Esophagus muscularis mucosa (tissue), 4 donors: ENCODE measurements at regions not wholly inside any gene's neighbourhood (a gene's known extent, or its start where the extent isn't known, plus 50 kb on each side); places are given as distances from the start of the nearest gene placed in this dataset.

ENCODE experiments used
- DNase-seq: peaks from one replicate; pipeline ENCODE4 v3.0.0-alpha.2; 2017; ENCODE audit errors: extremely low spot score
- H3K27ac ChIP-seq, 4 donors: fragments of 200-600 bp; sonication (generic); replicated peaks in 1 of 4; 1 replicate in 3 of 4; 2 replicates in 1 of 4; pipeline ENCODE4 v1.5.1; 2016 to 2019; ENCODE audit warnings: mild to moderate bottlenecking in 1 of 4
- H3K27me3 ChIP-seq, 4 donors: fragments of 200-600 bp; sonication (generic); one replicate each; pipeline versions ENCODE4 v1.5.1 to v1.6.0; 2016 to 2019
- H3K36me3 ChIP-seq, 4 donors: fragments of 200-600 bp; sonication (generic); one replicate each; pipeline ENCODE4 v1.5.1; 2016 to 2019
- H3K4me1 ChIP-seq, 4 donors: fragments of 200-600 bp; sonication (generic); one replicate each; pipeline ENCODE4 v1.5.1; 2016 to 2019
- H3K4me3 ChIP-seq, 4 donors: fragments of 200-600 bp; sonication (generic); 1 replicate in 2 of 4; 2 replicates in 2 of 4; pipeline ENCODE4 v1.5.1; 2016 to 2019; ENCODE audit warnings: mild to moderate bottlenecking in 4 of 4, moderate library complexity in 1 of 4
- H3K9me3 ChIP-seq, 4 donors: fragments of 200-600 bp; sonication (generic); 1 replicate in 3 of 4; 2 replicates in 1 of 4; pipeline ENCODE4 v1.5.1; 2016 to 2019
- EP300 ChIP-seq: sonication (generic); formaldehyde crosslinking; IDR thresholded peaks from one replicate; pipeline ENCODE4 v1.6.1; 2017; ENCODE audit warnings: antibody characterized with exemption
- POLR2A ChIP-seq: fragments of 450-650 bp; IDR thresholded peaks from one replicate; pipeline ENCODE4 v1.6.1; 2017; ENCODE audit warnings: antibody characterized with exemption, moderate library complexity, mild to moderate bottlenecking, low read depth
- POLR2AphosphoS5 ChIP-seq, 2 donors: sonication (generic); formaldehyde crosslinking; IDR thresholded peaks; one replicate each; pipeline ENCODE4 v1.6.1; 2017; ENCODE audit warnings: antibody characterized with exemption in 2 of 2
- WGBS: methylation state at CpG from one replicate; pipeline ENCODE4 v1.1.5; 2018; 5-methylcytosine and 5-hydroxymethylcytosine counted together
- intact Hi-C: fragments of 100-400 bp; cut with DNase I; formaldehyde crosslinking; loops from one replicate; pipeline ENCODE4 v1.15.1; 2023
- TF ChIP-seq, protein P1 (sequence below), 3 experiments: fragments of 200-600 bp in 2 of 3; fragments of 450-650 bp in 1 of 3; sonication (generic) in 2 of 3; IDR thresholded peaks; one replicate each; pipeline ENCODE4 v1.5.1; 2017 to 2019; ENCODE audit warnings: antibody characterized with exemption in 3 of 3, mild to moderate bottlenecking in 2 of 3, moderate library complexity in 1 of 3

DNA sequence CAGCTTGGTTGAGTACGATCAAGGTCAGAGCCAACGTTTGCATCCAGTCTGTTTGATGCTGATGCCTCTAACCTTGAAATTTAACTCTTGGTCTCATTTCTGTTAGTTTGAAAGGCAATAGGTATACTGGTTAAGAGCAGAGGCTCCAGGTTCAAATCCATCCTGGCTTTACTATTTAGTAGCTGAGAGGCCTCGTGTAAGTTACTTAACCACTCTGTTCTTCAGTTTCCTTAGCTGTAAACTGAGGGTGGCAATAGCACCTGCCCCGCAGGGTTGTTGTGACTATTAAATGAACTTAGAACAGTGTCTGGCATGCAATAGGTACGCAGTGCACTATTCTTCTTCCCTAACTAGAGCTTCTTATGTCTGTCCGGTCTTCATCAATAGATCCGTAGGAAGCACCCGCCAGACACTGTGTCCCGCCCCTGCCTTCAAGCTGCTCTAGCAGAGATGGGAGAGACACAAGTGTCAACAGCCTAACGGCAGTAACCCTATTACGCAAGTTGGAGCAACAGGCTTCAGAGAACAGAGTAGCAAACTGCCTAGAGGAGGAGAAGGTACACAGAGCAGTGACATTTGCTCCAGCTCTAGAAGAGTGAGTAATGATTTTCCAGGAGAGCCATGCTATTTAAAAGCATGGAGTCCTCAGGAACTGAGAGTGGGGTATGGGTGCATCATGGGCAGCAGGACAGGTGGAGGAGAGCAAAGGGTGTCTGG, 62.7 kb upstream of the ST3GAL5 start:
- Histone ChIP-seq H3K4me1 (peaks cover 0 to 15% (median 12%) of the 10 kb centered on the region in 4 donors), H3K4me3 (no peak overlapping the region), H3K36me3 (no peaks in the 10 kb centered on the region), H3K27ac (no peak overlapping the region), H3K9me3 (peaks cover 0 to 7% (median 2%) of the 10 kb centered on the region in 4 donors), H3K27me3 (no peaks in the 10 kb centered on the region)
- intact Hi-C loops = no loop called here
- WGBS = 94% methylated on average over 11 of the region's 11 CpGs
- TF ChIP-seq POLR2AphosphoS5 (IDR thresholded peaks at IDR 0.05) = no peak
- TF ChIP-seq POLR2A = no peak
- no peak for TF ChIP-seq EP300
- TF ChIP-seq, protein P1, sequence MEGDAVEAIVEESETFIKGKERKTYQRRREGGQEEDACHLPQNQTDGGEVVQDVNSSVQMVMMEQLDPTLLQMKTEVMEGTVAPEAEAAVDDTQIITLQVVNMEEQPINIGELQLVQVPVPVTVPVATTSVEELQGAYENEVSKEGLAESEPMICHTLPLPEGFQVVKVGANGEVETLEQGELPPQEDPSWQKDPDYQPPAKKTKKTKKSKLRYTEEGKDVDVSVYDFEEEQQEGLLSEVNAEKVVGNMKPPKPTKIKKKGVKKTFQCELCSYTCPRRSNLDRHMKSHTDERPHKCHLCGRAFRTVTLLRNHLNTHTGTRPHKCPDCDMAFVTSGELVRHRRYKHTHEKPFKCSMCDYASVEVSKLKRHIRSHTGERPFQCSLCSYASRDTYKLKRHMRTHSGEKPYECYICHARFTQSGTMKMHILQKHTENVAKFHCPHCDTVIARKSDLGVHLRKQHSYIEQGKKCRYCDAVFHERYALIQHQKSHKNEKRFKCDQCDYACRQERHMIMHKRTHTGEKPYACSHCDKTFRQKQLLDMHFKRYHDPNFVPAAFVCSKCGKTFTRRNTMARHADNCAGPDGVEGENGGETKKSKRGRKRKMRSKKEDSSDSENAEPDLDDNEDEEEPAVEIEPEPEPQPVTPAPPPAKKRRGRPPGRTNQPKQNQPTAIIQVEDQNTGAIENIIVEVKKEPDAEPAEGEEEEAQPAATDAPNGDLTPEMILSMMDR (IDR thresholded peaks at IDR 0.05) = no peak
- peak; percentile 37 for DNase-seq

DNA sequence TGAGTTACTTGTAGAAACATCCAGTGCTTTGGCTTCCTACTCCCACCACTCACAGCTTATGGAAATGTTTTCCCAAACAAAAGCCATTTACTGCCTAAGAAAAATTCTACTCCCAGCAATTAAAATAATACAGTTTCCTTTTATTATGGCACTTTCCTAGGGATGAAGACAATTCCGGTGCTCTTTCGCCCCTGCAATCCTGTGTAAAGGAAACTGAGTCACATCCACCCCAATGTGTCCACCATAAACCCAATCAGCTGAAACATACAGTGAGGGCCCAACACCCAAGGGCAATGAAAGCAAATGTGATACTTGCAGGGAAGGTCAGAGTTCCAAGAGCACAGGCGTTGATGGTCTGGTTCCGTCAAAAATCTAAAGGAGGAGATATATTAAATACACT, 62.0 kb upstream of the ST3GAL5 start:
- Histone ChIP-seq H3K27me3 (no peaks in the 10 kb centered on the region), H3K4me3 (no peak overlapping the region), H3K9me3 (peaks cover 0 to 7% (median 2%) of the 10 kb centered on the region in 4 donors), H3K36me3 (no peaks in the 10 kb centered on the region), H3K27ac (no peak overlapping the region), H3K4me1 (peaks cover 0 to 15% (median 12%) of the 10 kb centered on the region in 4 donors)
- 94% methylated on average over 4 of the region's 4 CpGs for WGBS
- peak; percentile 26 for DNase-seq
- TF ChIP-seq POLR2A = no peak
- TF ChIP-seq POLR2AphosphoS5 (IDR thresholded peaks at IDR 0.05) = no peak
- TF ChIP-seq, protein P1 (IDR thresholded peaks at IDR 0.05) = no peak
- TF ChIP-seq EP300 = no peak
- intact Hi-C loops = no loop called here

DNA sequence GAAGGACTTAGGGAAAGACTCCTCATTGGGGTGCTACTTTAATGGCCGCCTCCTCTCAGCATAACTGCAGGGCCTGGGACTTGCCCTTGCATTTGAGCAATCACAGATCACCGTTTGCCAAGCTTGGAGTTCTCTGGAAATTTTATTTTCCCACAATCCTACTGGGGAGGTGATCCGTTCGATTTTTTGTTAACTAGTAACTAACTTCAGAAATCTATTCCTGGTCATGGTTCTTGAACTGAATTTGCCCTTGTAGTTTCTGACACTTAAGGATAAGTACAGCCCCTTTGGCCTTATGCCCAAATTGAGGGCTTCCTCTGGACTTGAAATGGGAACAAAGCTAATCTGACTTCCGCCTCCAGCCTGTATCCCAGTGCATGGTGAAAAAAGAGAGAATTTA, 60.5 kb upstream of the ST3GAL5 start:
- no peak overlapping the region for H3K4me3 ChIP-seq
- no peaks in the 10 kb centered on the region for H3K36me3 ChIP-seq
- no peaks in the 10 kb centered on the region for H3K27me3 ChIP-seq
- H3K9me3 ChIP-seq = peaks cover 0 to 7% (median 2%) of the 10 kb centered on the region in 4 donors
- intact Hi-C loops = no loop called here
- peak; percentile 72 for DNase-seq
- TF ChIP-seq EP300 (no peak), POLR2AphosphoS5 (IDR thresholded peaks at IDR 0.05) (no peak), POLR2A (no peak)
- TF ChIP-seq, protein P1 (IDR thresholded peaks at IDR 0.05) = no peak
- 83% methylated on average over 5 of the region's 5 CpGs for WGBS
- no peak overlapping the region for H3K27ac ChIP-seq
- H3K4me1 ChIP-seq = peaks cover 0 to 12% (median 7%) of the 10 kb centered on the region in 4 donors

DNA sequence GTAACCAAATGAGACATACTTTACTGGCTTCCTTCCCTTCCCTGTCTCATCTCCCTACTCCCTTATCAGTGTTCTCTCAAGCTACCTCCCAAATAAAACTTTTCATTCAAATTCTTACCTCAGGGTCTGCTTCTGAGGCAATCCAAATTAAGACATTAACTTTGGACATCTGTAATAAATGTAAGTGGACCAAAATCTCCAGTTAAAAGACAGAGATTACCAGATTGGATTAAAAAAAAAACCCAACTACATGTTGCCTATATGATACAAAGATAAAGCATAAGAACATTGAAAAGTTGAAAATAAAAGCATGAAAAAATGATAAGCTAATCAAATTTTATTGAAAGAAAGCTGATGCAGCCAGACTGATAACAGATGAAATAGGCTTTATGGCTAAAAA, 58.8 kb upstream of the ST3GAL5 start:
- Histone ChIP-seq H3K4me3 (no peak overlapping the region), H3K9me3 (peaks cover 0 to 7% (median 2%) of the 10 kb centered on the region in 4 donors), H3K4me1 (peaks cover 0 to 3% (median 0%) of the 10 kb centered on the region in 4 donors), H3K27me3 (no peaks in the 10 kb centered on the region), H3K27ac (no peak overlapping the region), H3K36me3 (no peaks in the 10 kb centered on the region)
- DNase-seq = no peak
- intact Hi-C loops = no loop called here
- TF ChIP-seq EP300 = no peak
- TF ChIP-seq POLR2AphosphoS5 (IDR thresholded peaks at IDR 0.05) = no peak
- no peak for TF ChIP-seq POLR2A
- TF ChIP-seq, protein P1 (IDR thresholded peaks at IDR 0.05) = no peak

DNA sequence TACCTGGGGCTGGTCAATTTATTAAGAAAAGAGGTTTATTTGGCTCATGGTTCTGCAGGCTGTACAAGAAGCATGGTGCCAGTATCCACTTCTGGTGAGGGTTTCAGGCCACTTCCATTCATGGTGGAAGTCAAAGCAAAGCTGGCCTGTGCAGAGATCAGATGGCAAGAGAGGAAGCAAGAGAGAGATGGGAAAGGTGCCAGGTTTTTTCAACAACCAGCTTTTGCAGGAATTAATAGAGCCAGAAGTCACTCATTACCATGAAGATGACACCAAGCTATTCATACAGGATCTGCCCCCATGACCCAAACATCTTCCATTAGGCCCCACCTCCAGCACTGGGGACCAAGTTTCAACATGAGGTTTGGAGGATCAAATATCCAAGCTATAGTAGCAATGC, 56.8 kb upstream of the ST3GAL5 start:
- Histone ChIP-seq H3K4me1 (peaks cover 0 to 3% (median 0%) of the 10 kb centered on the region in 4 donors), H3K27ac (no peak overlapping the region), H3K9me3 (peaks cover 0 to 7% (median 2%) of the 10 kb centered on the region in 4 donors), H3K27me3 (no peaks in the 10 kb centered on the region), H3K4me3 (no peak overlapping the region), H3K36me3 (no peaks in the 10 kb centered on the region)
- intact Hi-C loops = no loop called here
- DNase-seq = peak; percentile 47
- TF ChIP-seq EP300 (no peak), POLR2AphosphoS5 (IDR thresholded peaks at IDR 0.05) (no peak), POLR2A (no peak)
- TF ChIP-seq, protein P1 (IDR thresholded peaks at IDR 0.05) = no peak
